Chondrocyte (in vitro differentiated cells): ENCODE measurements at regions not wholly inside any gene's neighbourhood (a gene's known extent, or its start where the extent isn't known, plus 50 kb on each side); places are given as distances from the start of the nearest gene placed in this dataset.

Experiments
- DNase-seq: peaks from one replicate; pipeline ENCODE4 v3.0.0; 2021; ENCODE audit warnings: mixed read lengths, low spot score
- H3K27ac Mint-ChIP-seq: one replicate; pipeline ENCODE4 v1.8.0; 2021; ENCODE audit warnings: mild to moderate bottlenecking, moderate library complexity, mixed read lengths; ENCODE audit not compliant: unreplicated experiment
- H3K27me3 Mint-ChIP-seq: 2 replicates; pipeline ENCODE4 v1.8.0; 2021; ENCODE audit warnings: low read depth, mixed read lengths
- H3K36me3 Mint-ChIP-seq: 2 replicates; pipeline ENCODE4 v1.8.0; 2021; ENCODE audit warnings: low read depth, mixed read lengths
- H3K4me1 Mint-ChIP-seq: 2 replicates; pipeline ENCODE4 v1.8.0; 2021; ENCODE audit warnings: low read depth, mild to moderate bottlenecking, mixed read lengths
- H3K4me3 Mint-ChIP-seq: one replicate; pipeline ENCODE4 v1.8.0; 2021; ENCODE audit warnings: mild to moderate bottlenecking, moderate library complexity, mixed read lengths; ENCODE audit not compliant: unreplicated experiment
- H3K9me3 Mint-ChIP-seq: 2 replicates; pipeline ENCODE4 v1.8.0; 2021; ENCODE audit warnings: low read depth, mixed read lengths
- CTCF ChIP-seq: fragments of 200-600 bp; sonication (generic); IDR thresholded peaks from 2 replicates; pipeline ENCODE4 v1.5.0; 2021; ENCODE audit warnings: antibody characterized with exemption, mild to moderate bottlenecking, moderate library complexity

- Mint-ChIP-seq H3K9me3 (no peaks in the 10 kb centered on the region), H3K36me3 (no peaks in the 10 kb centered on the region), H3K27ac (no peak overlapping the region), H3K4me3 (no peak overlapping the region), H3K4me1 (no peaks in the 10 kb centered on the region), H3K27me3 (no peaks in the 10 kb centered on the region)
- no peak for DNase-seq
- TF ChIP-seq CTCF: no peak
Measured at GRCh38 chr4:184317234-184317918, 99.7 kb upstream of the ENPP6 start.

- Mint-ChIP-seq H3K36me3 (no peaks in the 10 kb centered on the region), H3K4me3 (no peak overlapping the region), H3K9me3 (no peaks in the 10 kb centered on the region), H3K4me1 (no peaks in the 10 kb centered on the region), H3K27me3 (no peaks in the 10 kb centered on the region), H3K27ac (no peak overlapping the region)
- TF ChIP-seq CTCF: no peak
- DNase-seq: no peak
Measured at GRCh38 chr4:184316821-184317220, 99.1 kb upstream of the ENPP6 start.

- no peak overlapping the region for H3K4me3 Mint-ChIP-seq
- no peaks in the 10 kb centered on the region for H3K36me3 Mint-ChIP-seq
- DNase-seq: no peak
- H3K9me3 Mint-ChIP-seq: no peaks in the 10 kb centered on the region
- H3K27ac Mint-ChIP-seq: no peak overlapping the region
- no peak for TF ChIP-seq CTCF
- H3K4me1 Mint-ChIP-seq: no peaks in the 10 kb centered on the region
- no peaks in the 10 kb centered on the region for H3K27me3 Mint-ChIP-seq
Measured at GRCh38 chr4:184315675-184316359, 98.1 kb upstream of the ENPP6 start.

- no peaks in the 10 kb centered on the region for H3K9me3 Mint-ChIP-seq
- no peak for TF ChIP-seq CTCF
- no peaks in the 10 kb centered on the region for H3K4me1 Mint-ChIP-seq
- no peaks in the 10 kb centered on the region for H3K36me3 Mint-ChIP-seq
- no peak overlapping the region for H3K27ac Mint-ChIP-seq
- no peak for DNase-seq
- H3K27me3 Mint-ChIP-seq: no peaks in the 10 kb centered on the region
- no peak overlapping the region for H3K4me3 Mint-ChIP-seq
Measured at GRCh38 chr4:184313702-184314659, 96.3 kb upstream of the ENPP6 start.

GRCh38 chr4:184313058-184313581 lies 95.4 kb upstream of the ENPP6 start:
- H3K4me1 Mint-ChIP-seq: no peaks in the 10 kb centered on the region

More at GRCh38 chr4:184313058-184313581, 95.4 kb upstream of the ENPP6 start:
- Mint-ChIP-seq H3K36me3 (no peaks in the 10 kb centered on the region), H3K27ac (no peak overlapping the region), H3K27me3 (no peaks in the 10 kb centered on the region), H3K4me3 (no peak overlapping the region), H3K9me3 (no peaks in the 10 kb centered on the region)
- DNase-seq: no peak
- no peak for TF ChIP-seq CTCF
